ENCODE measurements at regions not wholly inside any gene's neighbourhood (a gene's known extent, or its start where the extent isn't known, plus 50 kb on each side); places are given as distances from the start of the nearest gene placed in this dataset.

GRCh38 chr11:42390116-42390515 is 921.7 kb upstream of the API5 start:
- Histone ChIP-seq H3K27me3 (ENCODE audit: control insufficient read depth in 2 of 2, insufficient read depth in 2 of 2, low read length in 2 of 2) (no peaks in the 10 kb centered on the region), H3K4me3 (replicated peaks in 1 of 3; ENCODE audit: insufficient read depth in 1 of 3, low read depth in 1 of 3, low read length in 3 of 3) (no peak overlapping the region), H3K9me1 (replicated peaks; ENCODE audit: control insufficient read depth, extremely low read depth, insufficient read depth, low read length) (no peaks in the 10 kb centered on the region), H3K9me3 (replicated peaks; ENCODE audit: control insufficient read depth, insufficient read depth, low read length) (no peaks in the 10 kb centered on the region), H3K9ac (replicated peaks; ENCODE audit: extremely low read depth, insufficient read depth, low read length) (no peak overlapping the region), H2AFZ (ENCODE audit: low read depth, low read length) (no peak overlapping the region), H3K4me1 (ENCODE audit: control insufficient read depth, extremely low read depth, insufficient read depth, low read length) (no peaks in the 10 kb centered on the region), H4K20me1 (replicated peaks; ENCODE audit: control insufficient read depth, extremely low read depth, insufficient read depth, low read length) (no peaks in the 10 kb centered on the region), H3K36me3 (ENCODE audit: control insufficient read depth in 2 of 2, extremely low read depth in 1 of 2, insufficient read depth in 2 of 2, low read length in 2 of 2) (no peaks in the 10 kb centered on the region), H3K4me2 (ENCODE audit: insufficient read depth, low read length) (no peak overlapping the region), H3K27ac (ENCODE audit: insufficient read depth, low read depth, low read length) (no peak overlapping the region), H3K79me2 (ENCODE audit: control insufficient read depth, insufficient read depth, low read length) (no peaks in the 10 kb centered on the region)
- DNase-seq (ENCODE audit: low read depth, low spot score) = no peak
- dilution Hi-C loops (cut with MboI; ENCODE audit: extremely low pct_ligation_motif_present, low sequenced_read_pairs) (no loop called here), intact Hi-C loops (cut with micrococcal nuclease) (no loop called here)
- TF ChIP-seq JUN (IDR thresholded peaks at IDR 0.05; ENCODE audit: borderline replicate concordance, insufficient read depth, insufficient read length, low read depth) (no peak), POLR2A (IDR thresholded peaks at IDR 0.05; ENCODE audit: low read depth, low read length) (no peak), EZH2 (IDR thresholded peaks at IDR 0.05; ENCODE audit: borderline replicate concordance, low read depth, low read length, severe bottlenecking) (no peak), POLR2AphosphoS5 (IDR thresholded peaks at IDR 0.05; ENCODE audit: insufficient read depth, low read depth, low read length) (no peak), MYC (IDR thresholded peaks at IDR 0.05; ENCODE audit: low read depth, low read length) (no peak), FOS (IDR thresholded peaks at IDR 0.05; ENCODE audit: borderline replicate concordance, insufficient read depth, low read length) (no peak), GATA2 (IDR thresholded peaks at IDR 0.05; ENCODE audit: insufficient read depth, insufficient read length, low read depth, low read length) (no peak)
- TF ChIP-seq, protein P1, sequence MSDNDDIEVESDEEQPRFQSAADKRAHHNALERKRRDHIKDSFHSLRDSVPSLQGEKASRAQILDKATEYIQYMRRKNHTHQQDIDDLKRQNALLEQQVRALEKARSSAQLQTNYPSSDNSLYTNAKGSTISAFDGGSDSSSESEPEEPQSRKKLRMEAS (IDR thresholded peaks at IDR 0.05; ENCODE audit: insufficient read depth, insufficient read length) = no peak
- TF ChIP-seq, protein P2, sequence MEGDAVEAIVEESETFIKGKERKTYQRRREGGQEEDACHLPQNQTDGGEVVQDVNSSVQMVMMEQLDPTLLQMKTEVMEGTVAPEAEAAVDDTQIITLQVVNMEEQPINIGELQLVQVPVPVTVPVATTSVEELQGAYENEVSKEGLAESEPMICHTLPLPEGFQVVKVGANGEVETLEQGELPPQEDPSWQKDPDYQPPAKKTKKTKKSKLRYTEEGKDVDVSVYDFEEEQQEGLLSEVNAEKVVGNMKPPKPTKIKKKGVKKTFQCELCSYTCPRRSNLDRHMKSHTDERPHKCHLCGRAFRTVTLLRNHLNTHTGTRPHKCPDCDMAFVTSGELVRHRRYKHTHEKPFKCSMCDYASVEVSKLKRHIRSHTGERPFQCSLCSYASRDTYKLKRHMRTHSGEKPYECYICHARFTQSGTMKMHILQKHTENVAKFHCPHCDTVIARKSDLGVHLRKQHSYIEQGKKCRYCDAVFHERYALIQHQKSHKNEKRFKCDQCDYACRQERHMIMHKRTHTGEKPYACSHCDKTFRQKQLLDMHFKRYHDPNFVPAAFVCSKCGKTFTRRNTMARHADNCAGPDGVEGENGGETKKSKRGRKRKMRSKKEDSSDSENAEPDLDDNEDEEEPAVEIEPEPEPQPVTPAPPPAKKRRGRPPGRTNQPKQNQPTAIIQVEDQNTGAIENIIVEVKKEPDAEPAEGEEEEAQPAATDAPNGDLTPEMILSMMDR (IDR thresholded peaks at IDR 0.05; ENCODE audit: extremely low read depth in 1 of 2, insufficient read depth in 1 of 2, low read depth in 1 of 2, low read length in 2 of 2) = no peak
- ChIA-PET POLR2A (no interaction called here), CTCF (no interaction called here)
- BruUV-seq (replicated peaks) = no TSS peak
- no peak for FAIRE-seq

Data from endothelial cell of umbilical vein (primary cell).